Stimulated activated CD4-positive, alpha-beta T cell treated with anti-CD3 and anti-CD28 coated beads, TNF-alpha, amount 100 ng/mL, for 4 hours (primary cell): ENCODE measurements at regions not wholly inside any gene's neighbourhood (a gene's known extent, or its start where the extent isn't known, plus 50 kb on each side); places are given as distances from the start of the nearest gene placed in this dataset.

ENCODE experiments used
- DNase-seq, 3 experiments: peaks; one replicate each; pipeline ENCODE4 v3.0.0-alpha.2; 2020; ENCODE audit warnings: low read depth in 3 of 3

DNA sequence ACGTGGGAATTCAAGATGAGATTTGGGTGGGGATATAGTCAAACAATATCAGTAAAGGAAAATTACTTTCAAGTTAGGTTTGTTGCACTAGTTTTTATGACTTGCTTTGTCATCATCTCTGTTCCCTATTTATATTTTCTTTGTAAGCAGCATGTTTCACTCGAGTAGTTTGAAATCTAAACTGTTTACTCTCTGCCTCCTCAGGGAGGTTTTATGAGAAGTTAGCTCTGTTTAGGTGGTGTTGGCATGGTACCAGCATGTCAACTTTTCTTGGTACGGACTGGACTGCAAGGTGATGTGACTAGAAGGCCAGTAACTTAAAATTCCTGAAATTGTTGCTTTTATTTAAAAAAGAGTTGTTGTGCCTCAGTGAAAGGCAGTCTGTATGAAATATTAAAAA is 59.2 kb upstream of the MTPN start:
- no peak for DNase-seq

DNA sequence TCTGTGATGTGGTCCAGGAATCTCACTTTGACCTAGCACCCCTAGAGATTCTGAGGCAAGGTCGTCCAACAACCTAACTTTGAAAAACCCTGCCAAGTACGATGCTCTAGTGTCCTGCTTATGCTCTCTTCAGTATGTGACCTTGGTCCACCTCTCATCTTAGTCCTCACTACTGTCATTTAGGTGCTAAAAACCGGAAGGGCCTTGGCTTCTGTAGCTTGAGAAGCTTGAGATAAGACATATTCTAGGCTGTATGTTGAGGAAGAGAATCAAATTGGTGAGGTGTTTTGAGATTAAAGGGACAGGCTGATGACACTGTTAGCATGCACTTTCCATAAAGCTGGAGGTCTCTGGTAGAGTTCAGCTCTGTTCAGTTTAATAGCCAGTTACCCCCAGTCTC is 57.0 kb upstream of the MTPN start:
- no peak for DNase-seq

DNA sequence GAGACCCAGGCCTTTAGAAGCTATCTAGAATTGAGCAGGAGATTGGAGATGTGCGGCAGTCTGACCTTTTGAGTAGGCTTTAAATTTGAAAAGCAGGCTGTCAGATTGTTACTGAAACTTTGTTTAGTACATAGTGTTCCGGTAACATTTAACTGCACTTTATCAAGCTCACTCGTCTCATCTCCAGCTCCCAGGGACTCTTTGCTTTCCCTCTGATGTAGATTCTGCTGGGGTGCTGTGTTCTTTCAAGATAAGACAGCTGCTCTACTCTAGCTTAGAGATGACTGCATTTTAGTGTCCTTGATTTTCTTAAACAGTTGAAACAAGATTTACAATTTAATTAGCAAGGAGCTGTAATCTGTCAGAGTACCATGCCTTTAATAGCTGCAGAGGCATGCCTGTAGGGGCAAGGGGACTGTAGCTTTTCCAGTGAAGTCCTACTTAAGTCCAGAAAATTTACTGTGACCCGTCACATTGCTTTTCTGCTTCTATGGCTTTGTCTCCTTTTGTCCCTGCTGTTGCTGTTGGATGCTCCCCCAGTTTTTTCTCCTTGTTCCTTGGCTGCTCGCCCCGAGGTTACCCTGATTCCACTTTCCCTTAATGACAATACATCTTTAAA is 56.4 kb upstream of the MTPN start:
- DNase-seq, result no peak

DNA sequence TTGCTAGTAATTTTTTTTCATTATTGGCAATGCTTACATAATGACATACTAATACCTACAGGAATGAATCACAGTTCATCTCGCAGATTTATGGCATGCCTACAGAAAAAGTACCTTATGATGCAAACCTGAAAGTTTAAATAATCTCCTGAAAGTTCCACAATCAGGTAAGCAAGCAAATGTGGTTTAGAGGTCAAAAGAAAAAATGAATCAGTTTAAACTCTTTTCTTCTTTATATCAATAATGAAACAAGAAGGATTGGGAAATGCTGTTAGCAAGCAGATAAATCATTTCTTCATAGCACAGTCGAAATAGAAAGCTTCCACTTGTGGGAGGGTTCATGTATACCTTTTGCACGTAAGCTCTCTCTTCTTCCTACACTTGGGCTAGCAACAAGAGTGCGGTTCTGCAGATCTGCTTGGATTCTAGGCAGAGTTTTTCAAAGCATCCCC is 53.7 kb upstream of the MTPN start:
- no peak for DNase-seq

DNA sequence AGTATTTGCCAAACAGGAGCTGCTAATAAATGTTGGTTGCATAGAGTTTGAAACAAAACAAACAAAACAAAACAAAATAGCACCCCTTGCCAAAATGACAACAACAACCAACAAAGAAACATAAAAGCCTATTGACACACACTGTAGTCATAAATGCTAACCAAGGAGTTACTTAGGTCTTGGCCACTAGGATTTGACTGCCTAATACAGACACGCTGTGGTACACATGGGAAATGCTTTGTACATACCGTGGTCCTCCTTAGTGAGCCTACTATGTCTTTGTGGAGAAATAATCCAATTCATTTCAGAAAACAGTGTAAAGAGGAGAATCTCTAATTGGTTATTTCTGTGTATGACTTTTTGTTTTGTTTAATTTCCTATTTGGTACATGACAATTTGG is 53.2 kb upstream of the MTPN start:
- DNase-seq, result no peak

DNA sequence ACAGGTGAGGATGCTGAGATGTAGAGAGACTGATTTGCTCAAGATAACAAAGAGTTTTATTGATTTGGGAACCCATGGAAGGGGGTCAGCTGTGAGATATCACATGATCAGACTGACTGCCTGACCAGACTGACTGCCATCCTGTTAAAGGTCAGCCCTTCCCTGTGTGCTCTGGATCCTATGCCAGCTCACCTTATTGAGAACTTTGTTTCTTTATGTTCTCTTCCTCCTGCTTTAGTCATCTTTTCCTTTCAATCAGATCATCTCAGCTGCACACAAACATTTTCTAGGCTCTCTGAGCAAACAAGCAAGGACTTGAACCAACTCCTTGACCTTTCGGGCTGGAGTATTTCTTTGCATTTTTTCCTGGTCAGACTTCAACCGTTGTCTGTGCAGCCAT is 50.0 kb upstream of the MTPN start:
- no peak for DNase-seq
